Heart left ventricle (tissue), 16 donors: ENCODE measurements at regions not wholly inside any gene's neighbourhood (a gene's known extent, or its start where the extent isn't known, plus 50 kb on each side); places are given as distances from the start of the nearest gene placed in this dataset.

Experiments
- ATAC-seq, 4 donors: fragments of 200-7000 bp; cut with Tn5 transposase; one replicate each; pipeline ENCODE4 v1.9.1; 2020 to 2022; ENCODE audit warnings: moderate library complexity in 4 of 4, mild to moderate bottlenecking in 3 of 4, moderate number of reproducible peaks in 1 of 4
- DNase-seq, 5 donors: peaks; one replicate each; pipeline ENCODE4 v3.0.0-alpha.2; 2020
- H3K27ac ChIP-seq, 12 donors: fragments of 200-600 bp; sonication (generic) in 4 of 12; one replicate each; pipeline versions ENCODE4 v1.5.0 to v1.8.0; 2016 to 2022; ENCODE audit warnings: mild to moderate bottlenecking in 2 of 12
- H3K27me3 ChIP-seq, 9 donors: fragments of 200-600 bp; sonication (generic) in 2 of 9; one replicate each; pipeline versions ENCODE4 v1.5.1 to v1.8.0; 2016 to 2022; ENCODE audit warnings: mild to moderate bottlenecking in 3 of 9
- H3K36me3 ChIP-seq, 9 donors: fragments of 200-600 bp; sonication (generic) in 2 of 9; one replicate each; pipeline versions ENCODE4 v1.5.0 to v1.8.0; 2018 to 2022; ENCODE audit warnings: mild to moderate bottlenecking in 2 of 9
- H3K4me1 ChIP-seq, 12 donors: fragments of 200-600 bp; sonication (generic) in 4 of 12; one replicate each; pipeline versions ENCODE4 v1.5.0 to v1.8.0; 2016 to 2022; ENCODE audit warnings: mild to moderate bottlenecking in 3 of 12
- H3K4me3 ChIP-seq, 12 donors: fragments of 200-600 bp; sonication (generic) in 4 of 12; one replicate each; pipeline versions ENCODE4 v1.5.0 to v1.8.0; 2017 to 2022; ENCODE audit warnings: mild to moderate bottlenecking in 9 of 12, moderate library complexity in 4 of 12
- H3K9me3 ChIP-seq, 12 donors: fragments of 200-600 bp; sonication (generic) in 4 of 12; one replicate each; pipeline versions ENCODE4 v1.5.0 to v1.8.0; 2016 to 2022; ENCODE audit warnings: mild to moderate bottlenecking in 1 of 12
- CTCF ChIP-seq, 12 donors: fragments of 200-600 bp; sonication (generic) in 4 of 12; IDR thresholded peaks; one replicate each; pipeline versions ENCODE4 v1.5.0 to v1.8.0; 2018 to 2022; ENCODE audit warnings: antibody characterized with exemption in 12 of 12, mild to moderate bottlenecking in 5 of 12
- POLR2A ChIP-seq, 2 donors: fragments of 450-650 bp; IDR thresholded peaks; one replicate each; pipeline ENCODE4 v1.6.1; 2017; ENCODE audit warnings: antibody characterized with exemption in 2 of 2, mild to moderate bottlenecking in 2 of 2, moderate library complexity in 2 of 2
- WGBS, 4 donors: extraction: QIAGEN DNeasy Blood & Tissue Kit in 2 of 4; methylation state at CpG; one replicate each; pipeline versions ENCODE4 v1.1.5 to v1.1.7; 2013 to 2018; 5-methylcytosine and 5-hydroxymethylcytosine counted together
- intact Hi-C, 10 donors: fragments of 100-400 bp; cut with DNase I; formaldehyde crosslinking; loops; one replicate each; pipeline versions ENCODE4 v1.11.1 to v1.14.2; 2022
- donor health status: ischemic (EF 13 %, LVEDD 7.1; RV severe dilation, severe dysfunction).
- donor health status: healthy with polysubstance abuse.
- donor health status: DM: no; HTN: yes; CAD: no.
- donor health status: DM: no; HTN: no; CAD: no.
- donor health status: ischemic (EF 25% LVEDD 6.9; RV normal size, moderate dysfunction).
- donor health status: ischemic (EF 25% LVEDD 5.7; RV mildly dilated, moderate dysfunction).
- donor health status: healthy.
- donor health status: DM: yes; HTN: yes; CAD: no.
- donor health status: ischemic (EF 35%, LVEDD 5.7; RV mildly dilated, moderate dysfunction).
- donor health status: nonischemic (EF 11% LVEDD 7.7; RV severe dilation, severe dysfunction).
- donor health status: DM: yes; HTN: yes; CAD: no.
- donor health status: PGD.
- donor health status: ischemic (EF 29% LVEDD 5.4; RV normal size, mild dysfunction).
- donor health status: nonischemic (EF 23%, LVEDD 6.1; RV moderate dilation, normal function).

DNA sequence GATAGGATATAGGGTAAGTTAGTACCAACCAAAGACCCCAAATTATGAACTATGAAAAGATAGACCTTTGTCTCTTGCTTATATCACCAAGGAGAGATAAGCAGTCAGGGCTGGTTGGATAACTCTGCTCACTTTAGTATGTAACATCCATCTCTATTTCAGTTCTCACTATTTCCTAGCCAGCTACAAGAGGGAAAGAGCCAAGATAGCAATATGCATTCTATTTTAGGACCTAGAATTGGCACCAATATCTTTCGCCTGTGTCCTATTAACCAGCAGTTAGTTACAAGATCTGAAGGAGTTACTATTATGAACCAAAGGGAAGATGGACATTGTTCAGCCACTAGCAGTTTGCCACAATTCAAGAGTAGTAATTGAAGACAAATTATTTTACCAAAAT lies 457.5 kb downstream of the NSUN3 start:
- Histone ChIP-seq H3K9me3 (no peaks in the 10 kb centered on the region), H3K4me3 (no peak overlapping the region), H3K27ac (no peak overlapping the region), H3K27me3 (no peaks in the 10 kb centered on the region), H3K4me1 (peaks cover 0 to 11% (median under 1%) of the 10 kb centered on the region in 12 donors), H3K36me3 (no peaks in the 10 kb centered on the region)
- ATAC-seq, result peak; percentile 51 to 90 (median 80)
- 33 to 59% (median 47%) methylated on average over 1 of the region's 1 CpG for WGBS, 4 donors
- DNase-seq, result no peak
- no peak for TF ChIP-seq CTCF (IDR thresholded peaks at IDR 0.05)
- TF ChIP-seq POLR2A (IDR thresholded peaks at IDR 0.05), result no peak
- intact Hi-C loops, result no loop called here

- TF ChIP-seq POLR2A (IDR thresholded peaks at IDR 0.05) (no peak), CTCF (IDR thresholded peaks at IDR 0.05) (peak in 1 of 12 donors; percentile 7)
- Histone ChIP-seq H3K9me3 (no peaks in the 10 kb centered on the region), H3K27me3 (no peaks in the 10 kb centered on the region), H3K27ac (no peak overlapping the region), H3K36me3 (no peaks in the 10 kb centered on the region), H3K4me3 (no peak overlapping the region), H3K4me1 (peaks cover 0 to 13% (median 2%) of the 10 kb centered on the region in 12 donors)
- ATAC-seq (no peak), DNase-seq (no peak)
- intact Hi-C loops, result no loop called here
Measured at GRCh38 chr3:94522488-94522887, 459.6 kb downstream of the NSUN3 start.

DNA sequence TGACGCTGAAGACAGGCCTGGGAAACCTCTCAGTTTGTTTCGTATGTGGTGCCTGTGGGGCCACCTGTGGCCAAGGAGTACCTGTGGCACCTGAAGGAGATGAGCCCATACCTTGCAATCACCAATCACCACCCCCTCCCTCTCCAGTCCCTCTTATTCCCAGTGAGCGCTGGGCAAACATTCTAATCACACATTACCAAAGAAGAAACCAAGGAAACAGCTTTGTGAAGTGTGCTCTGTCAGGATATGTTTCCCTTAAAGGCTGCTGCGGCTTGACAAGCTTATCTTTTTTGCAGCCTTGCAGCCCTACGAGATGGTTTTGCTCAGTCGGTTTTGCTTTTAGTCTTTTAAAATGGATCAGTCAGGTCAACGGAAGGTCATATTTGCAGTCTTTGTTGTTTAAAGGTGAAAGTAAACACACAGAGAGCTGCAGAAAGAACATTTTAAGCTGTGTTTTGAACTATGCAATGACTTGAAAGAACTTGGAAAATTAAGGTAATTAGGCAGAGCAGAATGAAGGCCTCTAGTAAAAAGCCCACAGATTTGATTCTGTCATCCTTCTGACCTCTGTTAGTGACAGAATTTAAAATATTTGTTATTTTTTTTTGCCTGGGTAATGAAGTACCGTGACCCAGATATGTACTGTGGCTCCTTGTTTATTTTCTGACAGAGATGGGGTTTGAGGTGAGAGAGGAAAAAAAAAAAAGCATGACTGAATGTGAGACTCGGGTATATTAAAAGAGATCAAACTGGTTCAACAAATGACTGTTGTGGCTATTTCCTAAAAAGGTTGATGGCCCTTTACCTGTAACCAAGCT lies 461.4 kb downstream of the NSUN3 start:
- no peaks in the 10 kb centered on the region for H3K36me3 ChIP-seq
- H3K4me3 ChIP-seq, result no peak overlapping the region
- no peaks in the 10 kb centered on the region for H3K27me3 ChIP-seq
- TF ChIP-seq POLR2A (IDR thresholded peaks at IDR 0.05) (no peak), CTCF (IDR thresholded peaks at IDR 0.05) (no peak)
- DNase-seq, result no peak
- ATAC-seq, result no peak
- H3K4me1 ChIP-seq, result peaks cover 0 to 13% (median 2%) of the 10 kb centered on the region in 12 donors
- WGBS, 4 donors, result 30 to 37% (median 33%) methylated on average over 9 of the region's 9 CpGs
- H3K27ac ChIP-seq, result no peak overlapping the region
- H3K9me3 ChIP-seq, result no peaks in the 10 kb centered on the region
- intact Hi-C loops, result no loop called here

GRCh38 chr3:94525043-94525442 lies 462.2 kb downstream of the NSUN3 start:
- DNase-seq (peak in 3 of 5 donors; percentile 16 to 36 (median 22)), ATAC-seq (peak in 3 of 4 donors; percentile 51 to 80 (median 69))
- TF ChIP-seq CTCF (IDR thresholded peaks at IDR 0.05) (peak in 11 of 12 donors; percentile 12 to 48 (median 31)), POLR2A (IDR thresholded peaks at IDR 0.05) (no peak)
- H3K4me3 ChIP-seq, result no peak overlapping the region
- H3K27me3 ChIP-seq, result no peaks in the 10 kb centered on the region
- no peaks in the 10 kb centered on the region for H3K36me3 ChIP-seq
- H3K4me1 ChIP-seq, result peaks cover 0 to 13% (median 2%) of the 10 kb centered on the region in 12 donors
- intact Hi-C loops, result no loop called here
- WGBS, 4 donors, result 41 to 48% (median 44%) methylated on average over 6 of the region's 6 CpGs
- H3K9me3 ChIP-seq, result no peaks in the 10 kb centered on the region
- no peak overlapping the region for H3K27ac ChIP-seq
